Kidney (tissue), 13 donors: ENCODE measurements at regions not wholly inside any gene's neighbourhood (a gene's known extent, or its start where the extent isn't known, plus 50 kb on each side); places are given as distances from the start of the nearest gene placed in this dataset.

Experiments
- DNase-seq, 5 donors: peaks; one replicate each; pipeline ENCODE4 v3.0.0-alpha.2; 2013 to 2020
- FAIRE-seq: peaks from 2 replicates; lab custom pipeline; 2012; peaks lifted over from hg19 to GRCh38; lab: Jason Lieb, UNC
- H3K27ac ChIP-seq, 2 donors: one replicate each; pipeline ENCODE4 v1.7.0; 2013; ENCODE audit warnings: low read depth in 2 of 2, low read length in 2 of 2, inconsistent platforms in 1 of 2
- H3K27me3 ChIP-seq: one replicate; pipeline ENCODE4 v1.7.1; 2013; ENCODE audit warnings: low read length, inconsistent platforms; ENCODE audit not compliant: control insufficient read depth, insufficient read depth
- H3K36me3 ChIP-seq, 3 donors: one replicate each; pipeline versions ENCODE4 v1.7.0 to v1.7.1; 2013; ENCODE audit warnings: low read length in 3 of 3, control low read depth in 1 of 3, inconsistent platforms in 1 of 3; ENCODE audit not compliant: insufficient read depth in 3 of 3, control insufficient read depth in 2 of 3
- H3K4me1 ChIP-seq, 3 donors: one replicate each; pipeline versions ENCODE4 v1.7.0 to v1.7.1; 2013; ENCODE audit warnings: low read length in 3 of 3, inconsistent platforms in 1 of 3, low read depth in 1 of 3; ENCODE audit not compliant: control insufficient read depth in 2 of 3, insufficient read depth in 2 of 3
- H3K4me3 ChIP-seq, 3 donors: one replicate each; pipeline versions ENCODE4 v1.7.0 to v1.8.1; 2013; ENCODE audit warnings: low read length in 3 of 3, control low read depth in 1 of 3, inconsistent platforms in 1 of 3
- H3K9ac ChIP-seq, 3 donors: one replicate each; pipeline versions ENCODE4 v1.7.0 to v1.7.1; 2013; ENCODE audit warnings: low read length in 3 of 3, control low read depth in 1 of 3, inconsistent platforms in 1 of 3
- H3K9me3 ChIP-seq, 3 donors: one replicate each; pipeline versions ENCODE4 v1.7.0 to v1.7.1; 2013; ENCODE audit warnings: low read length in 3 of 3, control low read depth in 1 of 3, inconsistent platforms in 1 of 3; ENCODE audit not compliant: control insufficient read depth in 2 of 3, insufficient read depth in 1 of 3
- intact Hi-C: fragments of 100-400 bp; cut with DNase I; formaldehyde crosslinking; loops from one replicate; pipeline ENCODE4 v1.11.1; 2022
- TF ChIP-seq, protein P1 (sequence below): IDR thresholded peaks from 3 replicates; pipeline ENCODE4 v1.5.1; 2012; ENCODE audit warnings: mild to moderate bottlenecking, moderate library complexity, borderline replicate concordance; ENCODE audit not compliant: insufficient read depth; ENCODE audit errors: extremely low read depth
- donor health status: control.
- donor health status: control.
- donor health status: control.
- donor health status: control.
- donor health status: control.
- donor health status: DM: yes; HTN: yes; CAD: no.
- donor health status: Normal renal cell carcinoma (clear cell type).

- DNase-seq (no peak), FAIRE-seq (no peak)
- Histone ChIP-seq H3K4me1 (no peaks in the 10 kb centered on the region), H3K4me3 (no peak overlapping the region), H3K27ac (no peak overlapping the region), H3K9ac (no peak overlapping the region), H3K9me3 (no peaks in the 10 kb centered on the region), H3K27me3 (no peaks in the 10 kb centered on the region), H3K36me3 (no peaks in the 10 kb centered on the region)
- intact Hi-C loops, result no loop called here
- TF ChIP-seq, protein P1, sequence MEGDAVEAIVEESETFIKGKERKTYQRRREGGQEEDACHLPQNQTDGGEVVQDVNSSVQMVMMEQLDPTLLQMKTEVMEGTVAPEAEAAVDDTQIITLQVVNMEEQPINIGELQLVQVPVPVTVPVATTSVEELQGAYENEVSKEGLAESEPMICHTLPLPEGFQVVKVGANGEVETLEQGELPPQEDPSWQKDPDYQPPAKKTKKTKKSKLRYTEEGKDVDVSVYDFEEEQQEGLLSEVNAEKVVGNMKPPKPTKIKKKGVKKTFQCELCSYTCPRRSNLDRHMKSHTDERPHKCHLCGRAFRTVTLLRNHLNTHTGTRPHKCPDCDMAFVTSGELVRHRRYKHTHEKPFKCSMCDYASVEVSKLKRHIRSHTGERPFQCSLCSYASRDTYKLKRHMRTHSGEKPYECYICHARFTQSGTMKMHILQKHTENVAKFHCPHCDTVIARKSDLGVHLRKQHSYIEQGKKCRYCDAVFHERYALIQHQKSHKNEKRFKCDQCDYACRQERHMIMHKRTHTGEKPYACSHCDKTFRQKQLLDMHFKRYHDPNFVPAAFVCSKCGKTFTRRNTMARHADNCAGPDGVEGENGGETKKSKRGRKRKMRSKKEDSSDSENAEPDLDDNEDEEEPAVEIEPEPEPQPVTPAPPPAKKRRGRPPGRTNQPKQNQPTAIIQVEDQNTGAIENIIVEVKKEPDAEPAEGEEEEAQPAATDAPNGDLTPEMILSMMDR, result no peak
Observed at GRCh38 chr6:18672852-18673251, 285.7 kb downstream of the RNF144B start.

GRCh38 chr6:18674346-18674745, 287.2 kb downstream of the RNF144B start:
- no peaks in the 10 kb centered on the region for H3K36me3 ChIP-seq
- DNase-seq (no peak), FAIRE-seq (no peak)
- TF ChIP-seq, protein P1, result no peak
- intact Hi-C loops, result no loop called here
- no peak overlapping the region for H3K27ac ChIP-seq
- H3K9ac ChIP-seq, result no peak overlapping the region
- H3K9me3 ChIP-seq, result peaks cover 0 to 8% (median 2%) of the 10 kb centered on the region in 3 donors
- H3K4me1 ChIP-seq, result no peaks in the 10 kb centered on the region
- H3K4me3 ChIP-seq, result no peak overlapping the region
- no peaks in the 10 kb centered on the region for H3K27me3 ChIP-seq

GRCh38 chr6:18675881-18676280, 288.7 kb downstream of the RNF144B start:
- no peak overlapping the region for H3K9ac ChIP-seq
- H3K27ac ChIP-seq, result no peak overlapping the region
- H3K4me3 ChIP-seq, result no peak overlapping the region
- H3K36me3 ChIP-seq, result no peaks in the 10 kb centered on the region
- peaks cover 0 to 8% (median 2%) of the 10 kb centered on the region in 3 donors for H3K9me3 ChIP-seq
- intact Hi-C loops, result no loop called here
- DNase-seq, result no peak
- no peak for FAIRE-seq
- no peaks in the 10 kb centered on the region for H3K27me3 ChIP-seq
- H3K4me1 ChIP-seq, result no peaks in the 10 kb centered on the region
- TF ChIP-seq, protein P1, result no peak

GRCh38 chr6:18676548-18676947, 289.4 kb downstream of the RNF144B start:
- Histone ChIP-seq H3K36me3 (no peaks in the 10 kb centered on the region), H3K27me3 (no peaks in the 10 kb centered on the region), H3K9me3 (peaks cover 0 to 8% (median 2%) of the 10 kb centered on the region in 3 donors), H3K9ac (no peak overlapping the region), H3K4me1 (no peaks in the 10 kb centered on the region), H3K4me3 (no peak overlapping the region), H3K27ac (no peak overlapping the region)
- intact Hi-C loops, result no loop called here
- TF ChIP-seq, protein P1, result no peak
- DNase-seq (no peak), FAIRE-seq (no peak)
